ENCODE measurements at regions not wholly inside any gene's neighbourhood (a gene's known extent, or its start where the extent isn't known, plus 50 kb on each side); places are given as distances from the start of the nearest gene placed in this dataset.
"Not testable (repeated sequence)": the region's sequence is repeated elsewhere in the genome, so short reads cannot be mapped to it uniquely, and the experiment has no call there.

GRCh38 chr11:122440811-122441665 is 214.5 kb upstream of the UBASH3B start:
- DNase-seq: peak; percentile 1 to 4

GRCh38 chr11:122439866-122440810 is 215.4 kb upstream of the UBASH3B start:
- peak; percentile 5 to 32 for DNase-seq

- DNase-seq: no peak
Measured at GRCh38 chr11:122436188-122436555, 219.3 kb upstream of the UBASH3B start.

GRCh38 chr11:122435540-122436187 is 219.9 kb upstream of the UBASH3B start:
- no peak for DNase-seq

- no peak for DNase-seq
Measured at GRCh38 chr11:122434786-122435185, 220.7 kb upstream of the UBASH3B start.

- DNase-seq: no peak
Measured at GRCh38 chr11:122430490-122430889, 225.0 kb upstream of the UBASH3B start.

- no peak for DNase-seq
Measured at GRCh38 chr11:122426073-122426472, 229.4 kb upstream of the UBASH3B start.

GRCh38 chr11:122424636-122425035 is 230.9 kb upstream of the UBASH3B start:
- DNase-seq: no peak

- no peak for DNase-seq
Measured at GRCh38 chr11:122423886-122424285, 231.6 kb upstream of the UBASH3B start.

- no peak for DNase-seq
Measured at GRCh38 chr11:122423273-122423672, 232.2 kb upstream of the UBASH3B start.

- no peak for DNase-seq
Measured at GRCh38 chr11:122422682-122423081, 232.8 kb upstream of the UBASH3B start.

GRCh38 chr11:122421702-122422101 is 233.8 kb upstream of the UBASH3B start:
- DNase-seq: no peak

GRCh38 chr11:122418032-122418431 is 237.5 kb upstream of the UBASH3B start:
- DNase-seq: no peak

GRCh38 chr11:122414406-122415018 is 241.0 kb upstream of the UBASH3B start:
- no peak for DNase-seq

GRCh38 chr11:122413677-122414076 is 241.8 kb upstream of the UBASH3B start:
- no peak for DNase-seq

GRCh38 chr11:122412581-122412980 is 242.9 kb upstream of the UBASH3B start:
- DNase-seq: no peak

- no peak for DNase-seq
Measured at GRCh38 chr11:122406466-122406865, 249.1 kb upstream of the UBASH3B start.

- DNase-seq: no peak
Measured at GRCh38 chr11:122405547-122406341, 249.8 kb upstream of the UBASH3B start.

GRCh38 chr11:122404571-122404970 is 251.0 kb upstream of the UBASH3B start:
- DNase-seq: no peak

- DNase-seq: not testable (repeated sequence)
Measured at GRCh38 chr11:122401581-122401980, 253.9 kb upstream of the UBASH3B start.

GRCh38 chr11:122399375-122399774 is 256.1 kb upstream of the UBASH3B start:
- DNase-seq: no peak

- DNase-seq: no peak
Measured at GRCh38 chr11:122398851-122399250, 256.7 kb upstream of the UBASH3B start.

Measured in NCI-H187 (cell line).